HL-60 (cell line): ENCODE measurements at regions not wholly inside any gene's neighbourhood (a gene's known extent, or its start where the extent isn't known, plus 50 kb on each side); places are given as distances from the start of the nearest gene placed in this dataset.

Experiments
- DNase-seq, 2 experiments: peaks; one replicate each; pipeline ENCODE4 v3.0.0-alpha.2; 2010 to 2020; ENCODE audit warnings: low read depth in 1 of 2, low spot score in 1 of 2
- H3K27ac ChIP-seq: fragments of 250-450 bp; sonication (Bioruptor Pico); replicated peaks from 2 replicates; pipeline ENCODE4 v1.5.1; 2020; ENCODE audit warnings: mild to moderate bottlenecking, moderate library complexity
- H3K27me3 ChIP-seq: fragments of 250-450 bp; sonication (Bioruptor Pico); 2 replicates; pipeline ENCODE4 v1.5.1; 2021; ENCODE audit warnings: mild to moderate bottlenecking, moderate library complexity; ENCODE audit not compliant: insufficient read depth, poor library complexity, severe bottlenecking
- H3K4me3 ChIP-seq: replicated peaks from 2 replicates; pipeline ENCODE4 v1.5.1; 2011; ENCODE audit warnings: mild to moderate bottlenecking, control low read depth, low read length; ENCODE audit not compliant: insufficient read depth
- GABPA ChIP-seq: IDR thresholded peaks from 2 replicates; pipeline ENCODE4 v1.6.1; 2012; ENCODE audit warnings: low read depth
- POLR2AphosphoS5 ChIP-seq: IDR thresholded peaks from 2 replicates; pipeline ENCODE4 v1.6.1; 2012; ENCODE audit warnings: low read depth
- SPI1 ChIP-seq: IDR thresholded peaks from 2 replicates; pipeline ENCODE4 v1.6.1; 2012; ENCODE audit warnings: low read depth, mild to moderate bottlenecking, borderline replicate concordance
- TF ChIP-seq, protein P1 (sequence below): IDR thresholded peaks from one replicate; pipeline ENCODE4 v1.5.1; 2011; ENCODE audit warnings: low read length, control low read depth, inconsistent platforms; ENCODE audit not compliant: insufficient read depth
- TF ChIP-seq, protein P2 (sequence below): IDR thresholded peaks from 2 replicates; pipeline ENCODE4 v1.6.1; 2012; ENCODE audit warnings: low read depth; ENCODE audit not compliant: insufficient replicate concordance

DNA sequence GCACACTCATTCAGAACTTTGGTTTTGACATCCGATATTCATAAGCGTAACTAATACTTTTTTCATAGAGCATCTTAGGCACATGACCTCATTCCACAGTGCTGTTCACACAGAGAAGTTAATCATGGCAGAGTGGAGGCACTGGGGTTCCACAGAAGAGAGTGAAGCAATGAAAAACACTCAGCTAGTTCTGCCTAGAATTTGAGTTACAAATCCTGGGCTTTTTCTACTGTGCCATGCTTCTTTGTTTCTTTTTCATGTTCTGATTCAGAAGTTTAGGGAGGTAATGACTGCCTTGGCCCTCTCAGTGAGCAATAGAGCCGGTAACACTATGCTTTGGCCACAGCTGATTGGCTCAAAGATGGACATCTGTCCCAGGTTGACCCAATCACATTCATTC, 176.1 kb upstream of the MITF start:
- TF ChIP-seq POLR2AphosphoS5 (no peak), GABPA (no peak), SPI1 (no peak)
- TF ChIP-seq, protein P1, sequence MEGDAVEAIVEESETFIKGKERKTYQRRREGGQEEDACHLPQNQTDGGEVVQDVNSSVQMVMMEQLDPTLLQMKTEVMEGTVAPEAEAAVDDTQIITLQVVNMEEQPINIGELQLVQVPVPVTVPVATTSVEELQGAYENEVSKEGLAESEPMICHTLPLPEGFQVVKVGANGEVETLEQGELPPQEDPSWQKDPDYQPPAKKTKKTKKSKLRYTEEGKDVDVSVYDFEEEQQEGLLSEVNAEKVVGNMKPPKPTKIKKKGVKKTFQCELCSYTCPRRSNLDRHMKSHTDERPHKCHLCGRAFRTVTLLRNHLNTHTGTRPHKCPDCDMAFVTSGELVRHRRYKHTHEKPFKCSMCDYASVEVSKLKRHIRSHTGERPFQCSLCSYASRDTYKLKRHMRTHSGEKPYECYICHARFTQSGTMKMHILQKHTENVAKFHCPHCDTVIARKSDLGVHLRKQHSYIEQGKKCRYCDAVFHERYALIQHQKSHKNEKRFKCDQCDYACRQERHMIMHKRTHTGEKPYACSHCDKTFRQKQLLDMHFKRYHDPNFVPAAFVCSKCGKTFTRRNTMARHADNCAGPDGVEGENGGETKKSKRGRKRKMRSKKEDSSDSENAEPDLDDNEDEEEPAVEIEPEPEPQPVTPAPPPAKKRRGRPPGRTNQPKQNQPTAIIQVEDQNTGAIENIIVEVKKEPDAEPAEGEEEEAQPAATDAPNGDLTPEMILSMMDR = no peak
- TF ChIP-seq, protein P2, sequence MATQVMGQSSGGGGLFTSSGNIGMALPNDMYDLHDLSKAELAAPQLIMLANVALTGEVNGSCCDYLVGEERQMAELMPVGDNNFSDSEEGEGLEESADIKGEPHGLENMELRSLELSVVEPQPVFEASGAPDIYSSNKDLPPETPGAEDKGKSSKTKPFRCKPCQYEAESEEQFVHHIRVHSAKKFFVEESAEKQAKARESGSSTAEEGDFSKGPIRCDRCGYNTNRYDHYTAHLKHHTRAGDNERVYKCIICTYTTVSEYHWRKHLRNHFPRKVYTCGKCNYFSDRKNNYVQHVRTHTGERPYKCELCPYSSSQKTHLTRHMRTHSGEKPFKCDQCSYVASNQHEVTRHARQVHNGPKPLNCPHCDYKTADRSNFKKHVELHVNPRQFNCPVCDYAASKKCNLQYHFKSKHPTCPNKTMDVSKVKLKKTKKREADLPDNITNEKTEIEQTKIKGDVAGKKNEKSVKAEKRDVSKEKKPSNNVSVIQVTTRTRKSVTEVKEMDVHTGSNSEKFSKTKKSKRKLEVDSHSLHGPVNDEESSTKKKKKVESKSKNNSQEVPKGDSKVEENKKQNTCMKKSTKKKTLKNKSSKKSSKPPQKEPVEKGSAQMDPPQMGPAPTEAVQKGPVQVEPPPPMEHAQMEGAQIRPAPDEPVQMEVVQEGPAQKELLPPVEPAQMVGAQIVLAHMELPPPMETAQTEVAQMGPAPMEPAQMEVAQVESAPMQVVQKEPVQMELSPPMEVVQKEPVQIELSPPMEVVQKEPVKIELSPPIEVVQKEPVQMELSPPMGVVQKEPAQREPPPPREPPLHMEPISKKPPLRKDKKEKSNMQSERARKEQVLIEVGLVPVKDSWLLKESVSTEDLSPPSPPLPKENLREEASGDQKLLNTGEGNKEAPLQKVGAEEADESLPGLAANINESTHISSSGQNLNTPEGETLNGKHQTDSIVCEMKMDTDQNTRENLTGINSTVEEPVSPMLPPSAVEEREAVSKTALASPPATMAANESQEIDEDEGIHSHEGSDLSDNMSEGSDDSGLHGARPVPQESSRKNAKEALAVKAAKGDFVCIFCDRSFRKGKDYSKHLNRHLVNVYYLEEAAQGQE = no peak
- DNase-seq = no peak
- Histone ChIP-seq H3K27me3 (no peaks in the 10 kb centered on the region), H3K4me3 (no peak overlapping the region), H3K27ac (no peak overlapping the region)

DNA sequence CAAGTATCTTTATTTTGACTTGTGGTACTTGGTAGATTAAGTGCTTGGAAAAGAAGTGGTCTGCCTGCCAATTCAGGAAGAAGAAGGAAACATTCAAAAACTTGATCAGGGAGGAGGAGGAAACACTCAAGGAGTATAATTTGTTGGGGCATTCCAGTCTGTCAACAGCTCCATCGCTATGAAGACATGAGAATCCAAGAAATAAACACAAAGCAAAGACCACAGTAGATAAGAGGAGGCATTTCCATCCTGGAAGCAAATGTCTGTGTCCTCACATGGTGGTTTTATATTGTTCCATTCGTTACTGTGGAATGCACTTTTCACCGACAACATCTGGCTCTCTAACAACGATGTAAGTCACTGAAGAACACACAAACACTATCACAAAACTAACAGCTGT, 176.1 kb upstream of the FRMD4B start:
- Histone ChIP-seq H3K4me3 (no peak overlapping the region), H3K27me3 (no peaks in the 10 kb centered on the region), H3K27ac (no peak overlapping the region)
- no peak for DNase-seq
- TF ChIP-seq POLR2AphosphoS5 (no peak), GABPA (no peak), SPI1 (no peak)
- TF ChIP-seq, protein P2 = no peak
- TF ChIP-seq, protein P1 = no peak

DNA sequence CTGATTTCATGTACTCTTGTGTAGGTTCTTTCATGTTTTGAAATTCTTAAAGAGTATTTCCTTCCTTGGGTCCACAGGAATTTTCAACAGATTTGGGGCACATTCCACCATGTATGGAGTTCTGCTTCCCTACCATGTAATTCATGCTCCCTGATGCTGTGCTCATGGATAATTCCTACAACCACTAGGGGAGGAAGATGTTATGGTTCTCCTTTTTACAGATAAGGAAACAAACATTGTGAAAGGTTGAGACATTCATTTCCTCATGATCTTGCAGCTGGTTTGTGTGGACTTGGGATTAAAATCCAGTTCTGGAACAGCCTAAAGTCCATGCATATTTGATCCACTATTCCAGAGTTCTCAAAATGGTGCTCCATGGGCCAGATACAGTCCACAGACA, 174.9 kb upstream of the FRMD4B start:
- no peaks in the 10 kb centered on the region for H3K27me3 ChIP-seq
- no peak overlapping the region for H3K27ac ChIP-seq
- H3K4me3 ChIP-seq = no peak overlapping the region
- TF ChIP-seq, protein P1 = peak; percentile 43
- peak; percentile 21; the same call in 1 of the 2 replicates for TF ChIP-seq POLR2AphosphoS5
- TF ChIP-seq, protein P2 = no peak
- no peak for TF ChIP-seq GABPA
- peak; percentile 47; the same call in 1 of the 2 replicates for TF ChIP-seq SPI1
- DNase-seq = peak in 1 of 2 experiments; percentile 47
